GM23338 (cell line): ENCODE measurements at regions not wholly inside any gene's neighbourhood (a gene's known extent, or its start where the extent isn't known, plus 50 kb on each side); places are given as distances from the start of the nearest gene placed in this dataset.

Source experiments
- ATAC-seq: fragments of 200-7000 bp; cut with Tn5 transposase; 3 replicates; pipeline ENCODE4 v1.9.1; 2020
- DNase-seq: peaks from one replicate; pipeline ENCODE4 v3.0.0-alpha.2; 2015; ENCODE audit warnings: low spot score
- H2AFZ ChIP-seq: fragments of 200-600 bp; sonication (generic); 2 replicates; pipeline ENCODE4 v1.8.0; 2016; ENCODE audit warnings: antibody characterized with exemption, mild to moderate bottlenecking, moderate library complexity
- H3F3A ChIP-seq: fragments of 200-600 bp; sonication (generic); replicated peaks from 2 replicates; pipeline ENCODE4 v1.8.0; 2017; ENCODE audit warnings: antibody characterized with exemption, mixed run types, low read depth
- H3K27ac ChIP-seq: fragments of 200-600 bp; sonication (generic); 2 replicates; pipeline ENCODE4 v1.6.1; 2016; ENCODE audit warnings: low read depth
- H3K27me3 ChIP-seq: fragments of 200-600 bp; sonication (generic); 2 replicates; pipeline ENCODE4 v1.8.0; 2016; ENCODE audit warnings: mild to moderate bottlenecking, mixed run types, moderate library complexity; ENCODE audit not compliant: insufficient read depth
- H3K36me3 ChIP-seq: fragments of 200-600 bp; sonication (generic); 2 replicates; pipeline ENCODE4 v1.8.0; 2016; ENCODE audit warnings: mild to moderate bottlenecking; ENCODE audit not compliant: insufficient read depth
- H3K4me1 ChIP-seq: fragments of 200-600 bp; sonication (generic); 2 replicates; pipeline ENCODE4 v1.8.0; 2016; ENCODE audit warnings: mild to moderate bottlenecking, moderate library complexity; ENCODE audit not compliant: insufficient read depth
- H3K4me2 ChIP-seq: fragments of 200-600 bp; sonication (generic); 2 replicates; pipeline ENCODE4 v1.7.1; 2017; ENCODE audit warnings: mixed run types
- H3K4me3 ChIP-seq: fragments of 200-600 bp; sonication (generic); 2 replicates; pipeline ENCODE4 v1.6.1; 2016; ENCODE audit warnings: mixed run types
- H3K79me2 ChIP-seq: fragments of 200-600 bp; sonication (generic); replicated peaks from 2 replicates; pipeline ENCODE4 v1.8.0; 2017; ENCODE audit warnings: mild to moderate bottlenecking; ENCODE audit not compliant: insufficient read depth
- H3K9me2 ChIP-seq: fragments of 200-600 bp; sonication (generic); 2 replicates; pipeline ENCODE4 v1.8.0; 2017; ENCODE audit not compliant: insufficient read depth
- H4K20me1 ChIP-seq: fragments of 200-600 bp; sonication (generic); replicated peaks from 2 replicates; pipeline ENCODE4 v1.8.0; 2017; ENCODE audit warnings: mild to moderate bottlenecking; ENCODE audit not compliant: insufficient read depth
- H3K27ac Mint-ChIP-seq: 2 replicates; pipeline ENCODE4 v1.8.0; 2020; ENCODE audit warnings: inconsistent platforms, mild to moderate bottlenecking, moderate library complexity, mixed read lengths
- H3K27me3 Mint-ChIP-seq: 3 replicates; pipeline ENCODE4 v1.8.0; 2022; ENCODE audit warnings: low read depth, mild to moderate bottlenecking, moderate library complexity, mixed read lengths, inconsistent platforms; ENCODE audit not compliant: insufficient read depth, poor library complexity
- H3K36me3 Mint-ChIP-seq: 3 replicates; pipeline ENCODE4 v1.8.0; 2021; ENCODE audit warnings: low read depth, mild to moderate bottlenecking, inconsistent platforms, moderate library complexity, mixed read lengths
- H3K4me1 Mint-ChIP-seq: 3 replicates; pipeline ENCODE4 v1.8.0; 2020; ENCODE audit warnings: mild to moderate bottlenecking, inconsistent platforms, mixed read lengths
- H3K4me3 Mint-ChIP-seq: 3 replicates; pipeline ENCODE4 v1.8.0; 2021; ENCODE audit warnings: moderate library complexity, mild to moderate bottlenecking, inconsistent platforms, mixed read lengths
- H3K9me3 Mint-ChIP-seq: 3 replicates; pipeline ENCODE4 v1.8.0; 2020; ENCODE audit warnings: moderate library complexity, mild to moderate bottlenecking, inconsistent platforms, mixed read lengths
- CREB1 ChIP-seq: fragments of 250-450 bp; sonication (Bioruptor Pico); IDR thresholded peaks from 2 replicates; pipeline ENCODE4 v1.5.0; 2020; ENCODE audit warnings: low read depth, mild to moderate bottlenecking, moderate library complexity
- CTCF ChIP-seq, 2 experiments: fragments of 200-600 bp in 1 of 2; sonication (generic) in 1 of 2; conservative IDR thresholded peaks; 2 replicates each; pipeline versions ENCODE4 v1.5.1 to v1.6.1; 2016 to 2017; ENCODE audit warnings: antibody characterized with exemption in 2 of 2, low read depth in 2 of 2, mild to moderate bottlenecking in 2 of 2, moderate library complexity in 1 of 2
- ETS1 ChIP-seq: IDR thresholded peaks from 2 replicates; pipeline ENCODE4 v1.6.1; 2016; ENCODE audit warnings: antibody characterized with exemption
- EZH2 ChIP-seq: fragments of 200-600 bp; sonication (generic); IDR thresholded peaks from one replicate; pipeline ENCODE4 v1.8.0; 2017; ENCODE audit warnings: antibody characterized with exemption, mild to moderate bottlenecking, low read depth; ENCODE audit not compliant: unreplicated experiment
- JUNB ChIP-seq: IDR thresholded peaks from one replicate; pipeline ENCODE4 v1.6.1; 2016; ENCODE audit warnings: antibody characterized with exemption; ENCODE audit not compliant: unreplicated experiment
- NANOG ChIP-seq: IDR thresholded peaks from 2 replicates; pipeline ENCODE4 v1.6.1; 2016; ENCODE audit warnings: antibody characterized with exemption, borderline replicate concordance
- POLR2AphosphoS5 ChIP-seq: IDR thresholded peaks from 2 replicates; pipeline ENCODE4 v1.6.1; 2016; ENCODE audit warnings: antibody characterized with exemption, low read depth
- STAT1 ChIP-seq: IDR thresholded peaks from one replicate; pipeline ENCODE4 v1.6.1; 2016; ENCODE audit warnings: antibody characterized with exemption; ENCODE audit not compliant: unreplicated experiment
- ZNF114 ChIP-seq: fragments of 250-450 bp; sonication (Bioruptor Pico); IDR thresholded peaks from 2 replicates; pipeline ENCODE4 v1.5.0; 2020; ENCODE audit warnings: mild to moderate bottlenecking, moderate library complexity
- ZNF331 ChIP-seq: fragments of 250-450 bp; sonication (Bioruptor Pico); IDR thresholded peaks from 2 replicates; pipeline ENCODE4 v1.5.0; 2020; ENCODE audit warnings: low read depth, mild to moderate bottlenecking, moderate library complexity

GRCh38 chrX:45710081-45710801, 509.6 kb upstream of the DIPK2B start:
- Mint-ChIP-seq H3K4me3 (no peak overlapping the region), H3K27me3 (peaks cover 3% of the 10 kb centered on the region), H3K9me3 (no peaks in the 10 kb centered on the region), H3K36me3 (no peaks in the 10 kb centered on the region; the same call in 2 of the 3 replicates), H3K4me1 (no peaks in the 10 kb centered on the region), H3K27ac (no peak overlapping the region)
- Histone ChIP-seq H3F3A (no peaks in the 10 kb centered on the region), H4K20me1 (no peaks in the 10 kb centered on the region), H3K27me3 (no peaks in the 10 kb centered on the region), H3K79me2 (no peaks in the 10 kb centered on the region), H3K36me3 (no peaks in the 10 kb centered on the region), H2AFZ (no peak overlapping the region), H3K4me2 (no peak overlapping the region), H3K4me1 (no peaks in the 10 kb centered on the region), H3K4me3 (no peak overlapping the region), H3K9me2 (no peaks in the 10 kb centered on the region), H3K27ac (no peak overlapping the region)
- TF ChIP-seq STAT1 (no peak), CREB1 (CRISPR knock-in tag) (no peak), ZNF114 (CRISPR knock-in tag) (no peak), CTCF (conservative IDR thresholded peaks at IDR 0.05; ENCODE audit: low read depth in 2 of 2) (no peak), ETS1 (no peak), JUNB (no peak)
- ATAC-seq (no peak), DNase-seq (no peak)

- Histone ChIP-seq H3K36me3 (no peaks in the 10 kb centered on the region), H3K79me2 (no peaks in the 10 kb centered on the region), H2AFZ (no peak overlapping the region), H3F3A (no peaks in the 10 kb centered on the region), H3K4me3 (no peak overlapping the region), H3K4me1 (no peaks in the 10 kb centered on the region), H3K27me3 (no peaks in the 10 kb centered on the region), H3K9me2 (no peaks in the 10 kb centered on the region), H3K4me2 (no peak overlapping the region), H4K20me1 (no peaks in the 10 kb centered on the region), H3K27ac (no peak overlapping the region)
- no peak for TF ChIP-seq EZH2
- no peaks in the 10 kb centered on the region for H3K4me1 Mint-ChIP-seq
- H3K27ac Mint-ChIP-seq: no peak overlapping the region
- H3K36me3 Mint-ChIP-seq: no peaks in the 10 kb centered on the region; the same call in 2 of the 3 replicates
- peaks cover 3% of the 10 kb centered on the region for H3K27me3 Mint-ChIP-seq
- ATAC-seq: no peak
- H3K4me3 Mint-ChIP-seq: no peak overlapping the region
- no peaks in the 10 kb centered on the region for H3K9me3 Mint-ChIP-seq
- DNase-seq: no peak
Observed at GRCh38 chrX:45709381-45709780, 508.7 kb upstream of the DIPK2B start.

- no peaks in the 10 kb centered on the region for H3K4me1 ChIP-seq
- no peak overlapping the region for H3K4me2 ChIP-seq
- no peaks in the 10 kb centered on the region for H3K4me1 Mint-ChIP-seq
- no peaks in the 10 kb centered on the region for H3K27me3 ChIP-seq
- H3K4me3 Mint-ChIP-seq: no peak overlapping the region
- no peaks in the 10 kb centered on the region for H3K36me3 ChIP-seq
- no peaks in the 10 kb centered on the region for H3K9me2 ChIP-seq
- H4K20me1 ChIP-seq: no peaks in the 10 kb centered on the region
- H2AFZ ChIP-seq: no peak overlapping the region
- H3K79me2 ChIP-seq: no peaks in the 10 kb centered on the region
- H3K9me3 Mint-ChIP-seq: peaks cover 2% of the 10 kb centered on the region; the same call in 1 of the 3 replicates
- ATAC-seq: no peak
- no peak overlapping the region for H3K27ac Mint-ChIP-seq
- H3K4me3 ChIP-seq: no peak overlapping the region
- H3F3A ChIP-seq: no peaks in the 10 kb centered on the region
- H3K27me3 Mint-ChIP-seq: no peaks in the 10 kb centered on the region
- no peaks in the 10 kb centered on the region for H3K36me3 Mint-ChIP-seq
- H3K27ac ChIP-seq: no peak overlapping the region
- no peak for DNase-seq
- no peak for TF ChIP-seq ZNF331
- no peak for TF ChIP-seq CREB1 (CRISPR knock-in tag)
- TF ChIP-seq POLR2AphosphoS5: no peak
- TF ChIP-seq NANOG: no peak
- TF ChIP-seq JUNB: no peak
- no peak for TF ChIP-seq CTCF (conservative IDR thresholded peaks at IDR 0.05; ENCODE audit: low read depth in 2 of 2)
Observed at GRCh38 chrX:45699158-45699557, 498.5 kb upstream of the DIPK2B start.
